ENCODE measurements at regions not wholly inside any gene's neighbourhood (a gene's known extent, or its start where the extent isn't known, plus 50 kb on each side); places are given as distances from the start of the nearest gene placed in this dataset.

DNA sequence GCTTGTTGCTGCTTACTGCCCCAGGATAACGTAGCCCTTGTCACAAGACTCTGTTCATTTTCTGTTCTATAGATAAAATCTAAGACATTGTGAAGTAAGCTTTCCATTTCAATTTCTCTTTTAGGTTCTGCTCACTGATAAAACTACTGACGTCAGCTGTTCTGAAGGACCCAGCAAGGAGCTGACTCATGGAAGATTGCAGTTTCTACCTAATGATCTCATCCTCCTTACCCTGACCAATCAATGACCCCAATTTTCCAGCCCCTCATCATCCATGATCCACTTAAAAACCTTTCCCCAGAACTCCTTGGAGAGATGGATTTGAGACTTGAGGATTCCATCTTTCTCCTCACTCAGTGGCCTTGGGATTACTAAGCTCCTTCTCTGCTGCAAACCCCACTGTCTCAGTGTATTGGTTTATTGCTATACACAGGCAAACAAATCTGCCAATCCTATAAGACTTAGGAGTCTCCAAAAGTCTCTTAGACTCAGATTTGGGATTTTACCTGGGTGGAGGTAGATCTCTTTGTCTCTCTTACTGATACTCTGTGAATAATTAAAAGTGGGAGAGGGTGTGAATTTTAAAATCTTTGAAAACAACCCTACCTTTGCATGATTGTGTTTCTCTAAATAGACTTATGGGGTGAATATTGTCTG lies 109.2 kb upstream of the TRIM24 start:
- TF ChIP-seq, protein P1, sequence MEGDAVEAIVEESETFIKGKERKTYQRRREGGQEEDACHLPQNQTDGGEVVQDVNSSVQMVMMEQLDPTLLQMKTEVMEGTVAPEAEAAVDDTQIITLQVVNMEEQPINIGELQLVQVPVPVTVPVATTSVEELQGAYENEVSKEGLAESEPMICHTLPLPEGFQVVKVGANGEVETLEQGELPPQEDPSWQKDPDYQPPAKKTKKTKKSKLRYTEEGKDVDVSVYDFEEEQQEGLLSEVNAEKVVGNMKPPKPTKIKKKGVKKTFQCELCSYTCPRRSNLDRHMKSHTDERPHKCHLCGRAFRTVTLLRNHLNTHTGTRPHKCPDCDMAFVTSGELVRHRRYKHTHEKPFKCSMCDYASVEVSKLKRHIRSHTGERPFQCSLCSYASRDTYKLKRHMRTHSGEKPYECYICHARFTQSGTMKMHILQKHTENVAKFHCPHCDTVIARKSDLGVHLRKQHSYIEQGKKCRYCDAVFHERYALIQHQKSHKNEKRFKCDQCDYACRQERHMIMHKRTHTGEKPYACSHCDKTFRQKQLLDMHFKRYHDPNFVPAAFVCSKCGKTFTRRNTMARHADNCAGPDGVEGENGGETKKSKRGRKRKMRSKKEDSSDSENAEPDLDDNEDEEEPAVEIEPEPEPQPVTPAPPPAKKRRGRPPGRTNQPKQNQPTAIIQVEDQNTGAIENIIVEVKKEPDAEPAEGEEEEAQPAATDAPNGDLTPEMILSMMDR (conservative IDR thresholded peaks at IDR 0.05; ENCODE audit: low read length): no peak
- no peak for TF ChIP-seq EZH2phosphoT487 (IDR thresholded peaks at IDR 0.05; ENCODE audit: borderline replicate concordance)
